T1000 (cell line): ENCODE measurements at regions not wholly inside any gene's neighbourhood (a gene's known extent, or its start where the extent isn't known, plus 50 kb on each side); places are given as distances from the start of the nearest gene placed in this dataset.
"Not testable (repeated sequence)": the region's sequence is repeated elsewhere in the genome, so short reads cannot be mapped to it uniquely, and the experiment has no call there.

ENCODE experiments used
- DNase-seq: peaks from one replicate; lab custom pipeline; 2025; ENCODE audit warnings: mixed read lengths; lab: John Stamatoyannopoulos, UW

- no peak for DNase-seq
These were observed 389.6 kb upstream of the COX7C start for GRCh38 chr5:86228147-86228546.

- DNase-seq = no peak
These were observed 385.5 kb upstream of the COX7C start for GRCh38 chr5:86232246-86232645.

GRCh38 chr5:86244153-86244552 lies 373.6 kb upstream of the COX7C start:
- no peak for DNase-seq

GRCh38 chr5:86257871-86258270 lies 359.9 kb upstream of the COX7C start:
- no peak for DNase-seq

- not testable (repeated sequence) for DNase-seq
These were observed 333.1 kb upstream of the COX7C start for GRCh38 chr5:86284400-86285190.

GRCh38 chr5:86287437-86287836 lies 330.3 kb upstream of the COX7C start:
- not testable (repeated sequence) for DNase-seq

- not testable (repeated sequence) for DNase-seq
These were observed 328.0 kb upstream of the COX7C start for GRCh38 chr5:86289786-86290185.

GRCh38 chr5:86292811-86293210 lies 324.9 kb upstream of the COX7C start:
- not testable (repeated sequence) for DNase-seq

- DNase-seq = not testable (repeated sequence)
These were observed 315.1 kb upstream of the COX7C start for GRCh38 chr5:86302643-86303042.

GRCh38 chr5:86305050-86305449 lies 312.7 kb upstream of the COX7C start:
- not testable (repeated sequence) for DNase-seq

- no peak for DNase-seq
These were observed 302.8 kb upstream of the COX7C start for GRCh38 chr5:86314951-86315350.

- DNase-seq = no peak
These were observed 297.5 kb upstream of the COX7C start for GRCh38 chr5:86320266-86320665.

GRCh38 chr5:86329318-86329717 lies 288.4 kb upstream of the COX7C start:
- no peak for DNase-seq

GRCh38 chr5:86330736-86331135 lies 287.0 kb upstream of the COX7C start:
- no peak for DNase-seq

GRCh38 chr5:86332851-86333250 lies 284.9 kb upstream of the COX7C start:
- no peak for DNase-seq

- DNase-seq = no peak
These were observed 279.9 kb upstream of the COX7C start for GRCh38 chr5:86337667-86338460.

- DNase-seq = no peak
These were observed 263.1 kb upstream of the COX7C start for GRCh38 chr5:86354664-86355063.

- DNase-seq = no peak
These were observed 256.9 kb upstream of the COX7C start for GRCh38 chr5:86360801-86361200.

- no peak for DNase-seq
These were observed 246.7 kb upstream of the COX7C start for GRCh38 chr5:86371061-86371460.

- no peak for DNase-seq
These were observed 243.1 kb upstream of the COX7C start for GRCh38 chr5:86374611-86375010.

GRCh38 chr5:86376214-86376613 lies 241.5 kb upstream of the COX7C start:
- no peak for DNase-seq

- no peak for DNase-seq
These were observed 214.6 kb upstream of the COX7C start for GRCh38 chr5:86403190-86403589.

- DNase-seq = no peak
These were observed 213.5 kb upstream of the COX7C start for GRCh38 chr5:86404256-86404655.
